DMS153 (cell line): ENCODE measurements at regions not wholly inside any gene's neighbourhood (a gene's known extent, or its start where the extent isn't known, plus 50 kb on each side); places are given as distances from the start of the nearest gene placed in this dataset.

ENCODE experiments used
- DNase-seq: peaks from one replicate; lab custom pipeline; 2025; lab: John Stamatoyannopoulos, UW

GRCh38 chr5:54611290-54611951 is 93.9 kb downstream of the SNX18 start:
- DNase-seq = no peak

DNA sequence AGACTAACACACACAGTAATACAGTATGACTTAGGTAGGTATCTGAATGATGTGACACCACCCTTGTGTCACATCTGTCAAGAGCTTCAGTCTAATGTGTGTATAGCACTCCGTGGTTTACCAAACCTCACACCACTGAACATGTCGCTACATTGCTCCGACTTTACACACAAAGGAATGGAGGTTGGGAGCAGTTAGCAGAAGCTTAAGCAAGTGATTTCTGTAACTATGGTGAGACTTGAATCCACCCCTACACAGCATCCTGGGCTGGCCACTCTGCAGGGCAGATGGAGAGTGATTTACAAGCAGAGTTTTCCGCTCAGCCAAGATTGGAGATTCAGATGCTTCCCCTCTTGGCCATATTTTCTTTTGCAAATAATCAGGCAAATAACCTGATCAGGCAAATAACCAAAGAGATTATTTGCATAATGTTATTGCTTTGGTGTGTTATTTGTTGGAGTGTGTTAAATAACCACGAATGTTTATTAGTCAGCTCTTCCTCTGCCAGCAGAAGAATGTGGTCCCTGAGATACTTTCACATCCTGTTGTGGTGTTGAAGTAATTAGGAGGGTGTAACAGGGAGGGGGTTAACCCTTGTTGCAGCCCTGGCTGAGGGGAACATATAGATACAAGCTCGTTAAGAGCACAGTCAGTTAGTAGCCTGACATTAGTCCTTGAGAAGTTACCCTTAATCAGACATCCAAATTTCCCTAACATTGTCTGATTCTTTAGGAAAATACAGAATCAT is 92.8 kb downstream of the SNX18 start:
- no peak for DNase-seq

GRCh38 chr5:54608423-54609085 is 91.0 kb downstream of the SNX18 start:
- no peak for DNase-seq

DNA sequence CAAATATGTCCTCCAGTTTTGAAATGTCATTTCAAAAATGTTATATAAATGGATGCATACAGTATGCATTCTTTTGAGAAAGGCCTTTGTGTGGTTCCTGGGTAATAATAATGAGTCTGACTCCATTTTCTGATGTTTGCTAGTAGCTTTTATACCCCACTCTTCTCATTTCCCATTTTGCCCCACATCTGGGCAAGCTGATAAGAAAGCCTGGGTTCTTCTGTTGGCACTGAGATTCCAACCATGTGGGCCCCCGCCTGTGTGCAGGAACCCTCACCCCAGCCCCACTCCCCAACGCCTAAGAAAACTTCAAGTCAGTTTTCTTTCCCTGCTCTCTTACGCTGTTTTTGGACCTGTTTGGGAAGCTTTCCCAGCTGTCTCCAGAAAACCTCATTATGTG is 89.4 kb downstream of the SNX18 start:
- no peak for DNase-seq

DNA sequence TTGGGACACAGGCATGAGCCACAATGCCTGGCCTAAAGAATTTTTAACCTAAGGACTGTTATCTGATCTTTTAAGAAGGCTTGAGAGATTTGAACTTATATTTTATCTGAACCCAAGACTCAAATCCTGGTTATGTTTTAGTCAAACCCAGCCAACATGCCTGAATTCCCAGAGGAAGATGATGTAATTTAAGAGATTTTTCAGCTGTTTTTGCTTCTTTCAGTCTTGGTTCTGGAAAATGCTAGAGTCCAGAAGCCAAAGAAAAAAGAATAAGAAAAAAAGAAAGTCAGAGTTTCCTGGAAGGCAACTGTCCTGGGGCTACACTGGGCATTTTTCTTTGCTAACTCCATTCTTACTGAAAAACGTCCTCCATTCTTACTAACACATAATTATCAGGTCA is 85.8 kb downstream of the SNX18 start:
- no peak for DNase-seq

DNA sequence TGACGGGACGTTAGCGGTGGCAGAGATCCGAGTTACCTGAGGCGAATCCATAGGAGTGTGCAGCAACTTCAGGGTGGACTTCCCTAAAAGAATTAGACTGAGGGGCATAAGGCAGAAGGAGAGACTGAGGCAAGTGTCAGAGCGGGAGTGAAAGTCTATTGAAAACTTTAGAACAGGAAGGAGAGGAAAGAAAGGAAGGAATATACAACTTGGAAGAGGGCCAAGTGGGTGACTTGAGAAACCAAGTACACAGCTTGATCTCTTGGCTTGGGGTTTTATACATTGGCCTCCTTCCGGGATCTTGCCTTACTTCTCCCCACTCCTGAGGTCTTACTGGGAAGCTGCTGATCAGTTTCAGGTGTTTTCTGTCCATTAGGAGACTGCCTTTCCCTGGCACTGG is 84.9 kb downstream of the SNX18 start:
- DNase-seq = no peak

GRCh38 chr5:54601411-54602230 is 84.1 kb downstream of the SNX18 start:
- DNase-seq = no peak
